WI38 (cell line): ENCODE measurements at regions not wholly inside any gene's neighbourhood (a gene's known extent, or its start where the extent isn't known, plus 50 kb on each side); places are given as distances from the start of the nearest gene placed in this dataset.
"Not testable (repeated sequence)": the region's sequence is repeated elsewhere in the genome, so short reads cannot be mapped to it uniquely, and the experiment has no call there.

Source experiments
- H3K4me3 ChIP-seq: 2 replicates; pipeline ENCODE4 v1.5.1; 2011; ENCODE audit warnings: low read depth, mild to moderate bottlenecking, control low read depth, low read length
- CTCF ChIP-seq: IDR thresholded peaks from 2 replicates; pipeline ENCODE4 v1.5.1; 2012; ENCODE audit warnings: low read depth, mild to moderate bottlenecking, control low read depth, low read length

GRCh38 chr13:37173214-37173613 is 67.8 kb upstream of the CSNK1A1L start:
- no peak for TF ChIP-seq CTCF
- no peak overlapping the region for H3K4me3 ChIP-seq

- H3K4me3 ChIP-seq: not testable (repeated sequence)
These were observed 66.8 kb upstream of the CSNK1A1L start for GRCh38 chr13:37172226-37172625.

GRCh38 chr13:37168926-37169325 is 63.5 kb upstream of the CSNK1A1L start:
- TF ChIP-seq CTCF: no peak
- no peak overlapping the region for H3K4me3 ChIP-seq

GRCh38 chr13:37168151-37168550 is 62.7 kb upstream of the CSNK1A1L start:
- no peak overlapping the region for H3K4me3 ChIP-seq
- TF ChIP-seq CTCF: no peak

- TF ChIP-seq CTCF: no peak
These were observed 59.2 kb upstream of the CSNK1A1L start for GRCh38 chr13:37164635-37165034.

GRCh38 chr13:37163641-37164265 is 58.3 kb upstream of the CSNK1A1L start:
- no peak for TF ChIP-seq CTCF
- H3K4me3 ChIP-seq: no peak overlapping the region

More at GRCh38 chr13:37164635-37165034, 59.2 kb upstream of the CSNK1A1L start:
- H3K4me3 ChIP-seq: no peak overlapping the region

GRCh38 chr13:37158481-37158880 is 53.0 kb upstream of the CSNK1A1L start:
- no peak for TF ChIP-seq CTCF
- H3K4me3 ChIP-seq: no peak overlapping the region

GRCh38 chr13:37155613-37156097 is 50.2 kb upstream of the CSNK1A1L start:
- H3K4me3 ChIP-seq: not testable (repeated sequence)
